ENCODE measurements at regions not wholly inside any gene's neighbourhood (a gene's known extent, or its start where the extent isn't known, plus 50 kb on each side); places are given as distances from the start of the nearest gene placed in this dataset.

GRCh38 chr3:162211470-162211869 is 714.9 kb downstream of the OTOL1 start:
- no peaks in the 10 kb centered on the region for H3K36me3 ChIP-seq
- no peak overlapping the region for H3K27ac ChIP-seq (replicated peaks)
- DNase-seq, result no peak
- no peak overlapping the region for H3K4me3 ChIP-seq
- TF ChIP-seq, protein P1, sequence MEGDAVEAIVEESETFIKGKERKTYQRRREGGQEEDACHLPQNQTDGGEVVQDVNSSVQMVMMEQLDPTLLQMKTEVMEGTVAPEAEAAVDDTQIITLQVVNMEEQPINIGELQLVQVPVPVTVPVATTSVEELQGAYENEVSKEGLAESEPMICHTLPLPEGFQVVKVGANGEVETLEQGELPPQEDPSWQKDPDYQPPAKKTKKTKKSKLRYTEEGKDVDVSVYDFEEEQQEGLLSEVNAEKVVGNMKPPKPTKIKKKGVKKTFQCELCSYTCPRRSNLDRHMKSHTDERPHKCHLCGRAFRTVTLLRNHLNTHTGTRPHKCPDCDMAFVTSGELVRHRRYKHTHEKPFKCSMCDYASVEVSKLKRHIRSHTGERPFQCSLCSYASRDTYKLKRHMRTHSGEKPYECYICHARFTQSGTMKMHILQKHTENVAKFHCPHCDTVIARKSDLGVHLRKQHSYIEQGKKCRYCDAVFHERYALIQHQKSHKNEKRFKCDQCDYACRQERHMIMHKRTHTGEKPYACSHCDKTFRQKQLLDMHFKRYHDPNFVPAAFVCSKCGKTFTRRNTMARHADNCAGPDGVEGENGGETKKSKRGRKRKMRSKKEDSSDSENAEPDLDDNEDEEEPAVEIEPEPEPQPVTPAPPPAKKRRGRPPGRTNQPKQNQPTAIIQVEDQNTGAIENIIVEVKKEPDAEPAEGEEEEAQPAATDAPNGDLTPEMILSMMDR (IDR thresholded peaks at IDR 0.05; ENCODE audit: borderline replicate concordance), result no peak
- no peaks in the 10 kb centered on the region for H3K9me3 ChIP-seq (replicated peaks)
- H3K4me1 ChIP-seq, result no peaks in the 10 kb centered on the region
- no peaks in the 10 kb centered on the region for H3K27me3 ChIP-seq (ENCODE audit: low read depth)
- intact Hi-C loops (cut with micrococcal nuclease), result no loop called here

DNA sequence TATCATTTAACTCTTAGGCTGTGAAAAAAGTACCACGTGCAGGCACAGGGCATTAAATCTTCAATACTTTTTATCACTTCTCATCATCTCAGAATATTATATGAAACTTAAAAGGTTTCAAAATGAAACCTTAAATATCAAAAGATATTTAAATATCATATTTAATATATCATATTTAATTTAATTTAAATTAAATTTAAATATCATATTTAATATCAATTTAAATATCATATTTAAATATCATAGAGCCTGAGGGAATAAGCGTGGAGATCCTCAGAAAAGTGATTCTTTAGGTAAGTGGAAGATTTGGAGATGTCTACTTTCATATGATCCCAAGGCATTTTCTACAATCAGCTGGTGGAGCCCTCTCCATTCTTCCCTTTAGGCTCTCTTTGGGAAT is 716.6 kb downstream of the OTOL1 start:
- no peaks in the 10 kb centered on the region for H3K27me3 ChIP-seq (ENCODE audit: low read depth)
- H3K27ac ChIP-seq (replicated peaks), result no peak overlapping the region
- intact Hi-C loops (cut with micrococcal nuclease), result no loop called here
- TF ChIP-seq, protein P1 (IDR thresholded peaks at IDR 0.05; ENCODE audit: borderline replicate concordance), result no peak
- no peak for DNase-seq
- H3K4me1 ChIP-seq, result peaks cover 11% of the 10 kb centered on the region
- no peaks in the 10 kb centered on the region for H3K9me3 ChIP-seq (replicated peaks)
- H3K4me3 ChIP-seq, result no peak overlapping the region
- H3K36me3 ChIP-seq, result no peaks in the 10 kb centered on the region

DNA sequence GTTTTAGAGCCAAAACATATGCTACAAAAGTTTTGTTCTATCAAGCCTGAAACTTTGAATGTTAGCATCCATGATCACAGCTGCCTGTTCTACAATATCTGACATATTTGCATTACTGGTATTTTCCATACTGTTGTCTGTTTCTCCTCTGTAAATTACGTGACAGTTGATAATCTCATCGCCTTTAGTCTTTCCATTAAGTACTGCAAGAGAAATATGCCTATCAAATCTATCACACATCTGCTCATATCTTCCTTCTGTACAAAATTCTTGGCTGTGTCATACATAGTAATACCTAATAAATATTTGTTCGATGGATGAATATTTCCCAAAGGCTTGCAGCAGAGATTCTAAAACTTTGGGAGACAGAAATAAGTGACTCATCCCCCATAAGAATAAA is 717.3 kb downstream of the OTOL1 start:
- Histone ChIP-seq H3K27ac (replicated peaks) (no peak overlapping the region), H3K27me3 (ENCODE audit: low read depth) (no peaks in the 10 kb centered on the region), H3K36me3 (no peaks in the 10 kb centered on the region), H3K9me3 (replicated peaks) (no peaks in the 10 kb centered on the region), H3K4me3 (no peak overlapping the region), H3K4me1 (peaks cover 12% of the 10 kb centered on the region)
- TF ChIP-seq, protein P1 (IDR thresholded peaks at IDR 0.05; ENCODE audit: borderline replicate concordance), result no peak
- intact Hi-C loops (cut with micrococcal nuclease), result no loop called here
- no peak for DNase-seq

GRCh38 chr3:162217647-162218046 is 721.0 kb downstream of the OTOL1 start:
- TF ChIP-seq, protein P1 (IDR thresholded peaks at IDR 0.05; ENCODE audit: borderline replicate concordance), result no peak
- Histone ChIP-seq H3K36me3 (no peaks in the 10 kb centered on the region), H3K4me3 (no peak overlapping the region), H3K27me3 (ENCODE audit: low read depth) (no peaks in the 10 kb centered on the region), H3K27ac (replicated peaks) (peak overlapping the region; percentile 33), H3K9me3 (replicated peaks) (no peaks in the 10 kb centered on the region), H3K4me1 (peaks cover 12% of the 10 kb centered on the region)
- intact Hi-C loops (cut with micrococcal nuclease), result no loop called here
- DNase-seq, result no peak

DNA sequence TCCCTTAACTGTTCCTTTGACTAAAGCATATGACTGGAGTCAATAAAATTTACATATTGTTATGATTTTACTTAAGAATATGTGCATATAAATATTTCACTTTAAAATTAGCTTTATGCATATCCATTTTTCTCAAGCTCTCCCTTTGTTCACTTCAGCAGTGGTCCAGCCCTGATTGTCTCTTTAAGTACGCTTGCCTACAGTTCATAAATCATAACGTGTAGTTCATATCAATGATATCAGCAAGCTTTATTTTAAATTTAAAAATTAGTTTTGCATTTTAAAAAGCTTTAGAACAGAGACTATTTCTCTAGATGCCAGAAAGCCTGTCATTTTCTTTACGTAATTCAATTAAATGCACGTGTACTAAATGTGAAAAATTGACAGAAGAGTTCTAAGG is 721.9 kb downstream of the OTOL1 start:
- intact Hi-C loops (cut with micrococcal nuclease), result no loop called here
- TF ChIP-seq, protein P1 (IDR thresholded peaks at IDR 0.05; ENCODE audit: borderline replicate concordance), result no peak

DNA sequence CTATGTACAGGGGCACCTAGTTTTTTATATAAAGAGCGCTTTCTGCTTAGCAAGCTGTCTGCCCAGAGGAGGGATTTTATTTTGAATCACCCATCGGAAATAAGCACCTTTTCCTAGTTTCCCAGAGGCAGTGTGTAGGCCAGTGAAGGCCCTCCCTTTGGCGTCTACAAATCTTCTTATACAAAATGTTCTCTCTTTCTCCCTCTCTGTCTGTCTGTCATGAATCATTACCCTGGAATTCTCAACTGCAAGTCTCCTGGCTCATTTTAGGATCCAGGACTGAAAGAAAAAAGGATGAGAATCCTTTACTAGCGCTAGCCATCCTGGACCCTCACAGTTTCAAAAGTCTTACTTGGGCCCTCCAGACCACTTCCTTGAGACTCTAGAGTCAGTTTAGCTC is 728.1 kb downstream of the OTOL1 start:
- H3K4me1 ChIP-seq, result no peaks in the 10 kb centered on the region
- no peaks in the 10 kb centered on the region for H3K9me3 ChIP-seq (replicated peaks)
- intact Hi-C loops (cut with micrococcal nuclease), result no loop called here
- H3K27me3 ChIP-seq (ENCODE audit: low read depth), result no peaks in the 10 kb centered on the region
- no peak overlapping the region for H3K4me3 ChIP-seq
- no peak for DNase-seq
- no peak overlapping the region for H3K27ac ChIP-seq (replicated peaks)
- H3K36me3 ChIP-seq, result no peaks in the 10 kb centered on the region
- TF ChIP-seq, protein P1 (IDR thresholded peaks at IDR 0.05; ENCODE audit: borderline replicate concordance), result no peak

More for the DNA sequence above, 721.9 kb downstream of the OTOL1 start:
- Histone ChIP-seq H3K9me3 (replicated peaks) (no peaks in the 10 kb centered on the region), H3K27me3 (ENCODE audit: low read depth) (no peaks in the 10 kb centered on the region), H3K27ac (replicated peaks) (no peak overlapping the region), H3K36me3 (no peaks in the 10 kb centered on the region), H3K4me3 (no peak overlapping the region), H3K4me1 (peaks cover 12% of the 10 kb centered on the region)
- DNase-seq, result no peak
